Inferior parietal cortex (tissue), 1 donor: ENCODE measurements at regions not wholly inside any gene's neighbourhood (a gene's known extent, or its start where the extent isn't known, plus 50 kb on each side); places are given as distances from the start of the nearest gene placed in this dataset.
"Not testable (repeated sequence)": the region's sequence is repeated elsewhere in the genome, so short reads cannot be mapped to it uniquely, and the experiment has no call there.

Experiments used
- DNase-seq: peaks from one replicate; pipeline ENCODE4 v3.0.0-alpha.2; 2016; ENCODE audit errors: extremely low spot score

DNA sequence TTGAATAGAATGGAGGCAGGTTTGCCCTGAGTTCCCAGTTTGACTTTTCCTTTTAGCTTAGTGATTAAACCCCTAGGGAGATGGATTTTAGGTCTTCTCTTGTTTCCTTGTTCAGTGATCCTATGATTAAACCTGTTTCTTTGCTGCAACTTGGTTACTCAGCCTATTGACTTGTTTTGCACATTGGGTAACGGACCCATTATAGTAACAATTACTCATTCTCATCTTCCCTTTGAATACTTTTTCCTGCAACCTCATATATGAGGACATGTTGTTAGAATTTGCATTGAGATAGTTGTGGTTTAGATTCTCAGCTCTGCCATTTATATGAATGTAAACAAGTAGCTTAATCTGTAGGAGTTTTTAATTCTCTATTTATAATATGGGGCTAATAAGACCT lies 489.2 kb upstream of the CNTN5 start:
- DNase-seq, result no peak

DNA sequence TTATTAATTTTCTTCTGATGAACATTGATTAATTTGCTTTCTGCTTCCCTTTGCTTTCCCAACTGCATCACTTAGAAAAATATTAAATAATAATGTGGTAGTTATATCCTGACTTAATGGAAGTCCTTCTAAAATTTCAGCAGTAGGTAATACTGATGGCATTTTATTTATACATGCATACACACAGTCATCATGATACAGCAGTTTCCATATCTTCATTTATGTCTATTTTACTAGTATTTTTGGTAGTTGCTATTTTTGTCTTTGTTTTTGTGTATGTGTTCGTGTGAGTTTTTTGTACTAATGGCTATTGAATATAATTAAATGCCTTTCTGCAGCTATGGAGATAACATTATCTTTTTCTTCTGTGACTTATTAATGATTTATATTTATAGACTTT lies 484.7 kb upstream of the CNTN5 start:
- no peak for DNase-seq

GRCh38 chr11:98538358-98538757 lies 482.4 kb upstream of the CNTN5 start:
- DNase-seq, result not testable (repeated sequence)

- no peak for DNase-seq
These were observed 475.1 kb upstream of the CNTN5 start for GRCh38 chr11:98545544-98546175.

DNA sequence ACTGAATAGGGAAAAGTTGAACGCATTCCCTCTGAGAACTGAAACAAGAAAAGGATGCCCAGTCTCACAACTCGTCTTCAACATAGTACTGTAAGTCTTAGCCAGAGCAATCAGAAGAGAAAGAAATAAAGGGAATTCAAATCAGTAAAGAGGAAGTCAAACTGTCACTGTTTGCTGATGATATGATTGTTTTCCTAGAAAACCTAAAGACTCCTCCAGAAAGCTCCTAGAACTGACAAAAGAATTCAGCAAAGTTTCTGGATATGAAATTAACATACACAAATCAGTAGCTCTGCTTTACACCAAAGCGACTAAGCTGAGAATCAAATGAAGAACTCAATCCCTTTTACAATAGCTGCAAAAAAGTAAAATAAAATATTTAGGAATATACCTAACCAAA lies 471.2 kb upstream of the CNTN5 start:
- DNase-seq, result no peak

DNA sequence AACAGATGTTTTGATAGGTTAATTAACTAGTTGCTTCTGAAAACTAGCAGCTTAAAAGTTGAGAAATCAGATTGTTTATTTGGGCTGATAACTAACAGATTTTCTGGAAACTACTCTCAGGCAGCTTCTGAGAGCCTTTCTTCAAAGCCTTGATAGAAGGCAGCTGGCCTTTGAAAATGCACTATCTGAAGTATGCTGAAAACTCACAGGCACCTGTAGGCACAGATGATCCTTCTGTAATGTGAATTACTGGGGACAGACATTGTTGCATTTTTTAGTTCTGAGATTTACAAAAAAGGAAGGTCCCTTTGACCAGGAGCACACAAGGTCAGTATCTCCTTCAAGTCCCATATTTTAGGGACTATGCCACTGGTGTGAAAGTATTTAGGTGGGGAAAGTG lies 460.8 kb upstream of the CNTN5 start:
- no peak for DNase-seq

GRCh38 chr11:98561252-98561651 lies 459.5 kb upstream of the CNTN5 start:
- no peak for DNase-seq

- DNase-seq, result no peak
These were observed 458.8 kb upstream of the CNTN5 start for GRCh38 chr11:98561877-98562395.

DNA sequence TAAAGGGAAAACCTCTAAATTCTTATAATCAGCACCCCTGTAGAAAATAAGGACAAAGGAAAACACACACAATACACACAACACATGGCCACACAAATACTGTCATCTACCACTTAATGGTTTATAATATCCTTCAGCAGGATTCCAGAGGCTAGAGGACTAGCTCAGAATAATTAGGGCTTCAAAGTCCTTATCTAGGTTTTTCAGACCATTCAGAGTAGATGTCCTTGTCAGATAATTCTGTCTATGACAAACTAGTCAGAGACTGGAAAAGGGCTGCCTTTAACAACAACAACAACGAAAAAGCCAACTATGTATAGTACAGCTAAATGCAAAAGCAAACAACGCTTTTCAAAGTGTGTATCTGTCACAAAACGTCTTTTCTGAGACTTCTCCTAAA lies 456.5 kb upstream of the CNTN5 start:
- no peak for DNase-seq

DNA sequence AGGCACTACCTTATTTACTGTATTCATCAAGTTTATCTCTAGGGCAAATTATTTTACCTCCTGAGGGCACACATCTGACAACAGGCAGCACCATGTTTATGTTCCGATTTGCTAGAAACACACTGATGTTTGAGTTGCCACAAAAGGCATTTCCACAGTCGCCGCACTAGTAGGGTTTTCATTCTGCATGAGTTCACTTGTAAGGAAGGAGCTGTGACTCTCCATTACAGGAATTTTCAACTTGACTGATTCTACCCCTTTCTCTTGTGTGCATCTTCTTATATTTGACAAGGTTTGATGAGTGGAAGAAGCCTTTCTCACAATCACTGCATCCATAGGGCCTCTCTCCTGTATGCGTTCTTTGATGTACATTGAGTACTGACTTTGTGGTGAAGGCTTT lies 455.9 kb upstream of the CNTN5 start:
- DNase-seq, result no peak

DNA sequence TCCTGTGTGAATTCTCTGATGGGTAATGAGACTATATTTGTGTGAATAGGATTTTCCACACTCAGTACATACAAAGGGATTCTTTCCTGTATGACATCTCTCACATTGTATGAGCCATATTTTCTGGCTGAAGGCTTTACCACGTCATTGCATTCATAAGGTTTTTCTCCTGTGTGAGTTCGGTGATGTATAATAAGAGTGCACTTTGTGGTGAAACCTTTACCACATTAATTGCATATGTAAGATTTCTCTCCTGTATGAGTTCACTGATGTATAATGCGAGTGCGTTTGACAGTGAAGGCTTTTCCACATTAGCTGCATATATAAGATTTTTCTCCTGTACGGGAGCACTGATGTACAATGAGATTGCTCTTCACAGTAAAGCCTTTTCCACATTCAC lies 455.4 kb upstream of the CNTN5 start:
- no peak for DNase-seq

DNA sequence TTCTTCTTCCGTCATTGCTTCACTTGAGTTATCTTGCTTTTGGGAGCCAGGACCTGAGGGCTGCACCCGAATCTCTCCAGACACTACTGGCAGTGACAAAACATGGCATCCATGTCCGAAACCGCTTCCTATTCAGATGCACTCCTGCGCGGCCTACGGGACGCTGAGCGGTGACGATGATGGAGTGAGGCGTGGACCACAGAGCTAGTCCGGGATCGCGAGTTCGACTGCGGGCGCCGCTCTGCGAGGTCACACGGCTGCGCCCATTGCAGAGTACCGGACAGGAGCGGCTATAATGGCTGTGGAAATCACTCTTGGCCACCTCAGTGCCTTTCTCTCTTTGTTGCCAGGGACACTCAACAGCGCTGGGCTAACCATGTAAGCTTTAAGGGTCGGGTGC lies 453.8 kb upstream of the CNTN5 start:
- DNase-seq, result no peak

- no peak for DNase-seq
These were observed 452.7 kb upstream of the CNTN5 start for GRCh38 chr11:98568013-98568412.

- no peak for DNase-seq
These were observed 447.8 kb upstream of the CNTN5 start for GRCh38 chr11:98572941-98573340.

DNA sequence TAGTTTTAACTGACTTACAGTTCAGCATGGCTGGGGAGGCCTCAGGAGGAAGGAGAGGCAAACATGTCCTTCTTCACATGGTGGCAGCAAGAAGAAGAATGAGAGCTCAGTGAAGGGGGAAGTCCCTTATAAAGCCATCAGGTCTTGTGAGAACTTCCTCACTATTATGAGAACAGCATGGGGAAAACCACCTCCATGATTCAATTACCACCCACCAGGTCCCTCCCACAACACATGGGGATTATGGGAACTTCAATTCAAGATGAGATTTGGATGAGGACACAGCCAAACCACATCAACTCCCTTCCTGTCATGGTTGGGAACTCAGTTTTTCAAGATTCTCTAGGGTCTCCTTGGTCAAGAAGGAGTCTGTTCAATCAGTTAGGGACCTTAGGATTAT lies 432.9 kb upstream of the CNTN5 start:
- DNase-seq, result no peak

GRCh38 chr11:98589967-98590366 lies 430.8 kb upstream of the CNTN5 start:
- no peak for DNase-seq

- DNase-seq, result no peak
These were observed 420.6 kb upstream of the CNTN5 start for GRCh38 chr11:98600103-98600502.

- no peak for DNase-seq
These were observed 419.7 kb upstream of the CNTN5 start for GRCh38 chr11:98600786-98601773.

DNA sequence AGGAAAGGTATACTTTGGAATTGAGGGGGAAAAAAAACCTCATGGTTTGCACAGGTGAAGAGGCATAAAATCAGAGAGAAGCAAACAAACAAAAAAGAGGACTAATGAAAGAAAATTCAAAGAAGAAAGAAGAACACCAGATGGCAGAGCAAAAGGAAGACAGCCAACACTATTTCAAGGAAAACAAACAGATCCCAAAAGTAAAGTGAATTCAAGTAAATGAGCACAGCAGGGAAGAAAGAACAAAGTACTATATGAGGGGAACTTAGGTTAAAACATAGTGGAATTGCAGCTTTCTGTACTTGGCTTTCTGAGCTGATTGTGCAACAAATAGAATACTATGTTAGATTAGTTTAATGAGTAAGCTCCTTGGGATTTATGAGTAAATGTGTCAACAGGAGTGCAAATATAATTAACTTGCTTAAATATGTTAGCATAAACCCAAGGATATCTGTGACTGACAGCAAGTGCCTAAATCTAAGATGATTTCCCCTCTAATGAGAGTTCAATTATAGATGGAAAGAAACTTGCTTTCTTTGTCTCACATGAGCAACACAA lies 404.6 kb upstream of the CNTN5 start:
- no peak for DNase-seq

GRCh38 chr11:98621767-98622166 lies 399.0 kb upstream of the CNTN5 start:
- no peak for DNase-seq

DNA sequence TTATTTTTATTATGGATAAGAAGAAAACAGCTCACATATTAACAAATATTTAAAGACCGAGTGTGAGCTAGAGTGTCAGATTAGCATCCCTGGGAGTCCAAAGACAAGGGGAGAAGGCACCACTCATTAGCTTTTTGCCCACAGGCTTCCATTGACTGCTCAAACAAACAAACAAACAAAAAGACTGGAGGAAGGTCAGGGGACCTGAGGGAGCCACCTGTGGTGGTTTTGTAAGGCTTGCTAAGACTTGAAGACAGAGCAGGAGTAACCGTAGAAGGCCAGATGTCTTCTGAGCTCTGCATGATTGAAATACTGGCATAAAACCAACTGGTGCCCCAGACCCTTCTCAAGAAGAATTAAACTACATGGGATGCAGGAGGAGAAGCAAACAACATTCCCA lies 395.2 kb upstream of the CNTN5 start:
- DNase-seq, result no peak

- no peak for DNase-seq
These were observed 390.0 kb upstream of the CNTN5 start for GRCh38 chr11:98630736-98631135.

GRCh38 chr11:98657711-98658110 lies 363.0 kb upstream of the CNTN5 start:
- no peak for DNase-seq
